IMR-90 (cell line): ENCODE measurements at regions not wholly inside any gene's neighbourhood (a gene's known extent, or its start where the extent isn't known, plus 50 kb on each side); places are given as distances from the start of the nearest gene placed in this dataset.

Experiments
- ATAC-seq: fragments of 200-7000 bp; cut with Tn5 transposase; 2 replicates; pipeline ENCODE4 v1.9.1; 2020; ENCODE audit warnings: low read depth, mild to moderate bottlenecking, moderate library complexity
- BruUV-seq: library from RNA; stranded (reverse); fragments of 400-500 nt; replicated peaks from 2 replicates; lab custom pipeline; 2021; lab: Mats Ljungman, UMichigan
- CTCF ChIA-PET: fragments of 300-600 bp; formaldehyde crosslinking; extraction: SDS; loops from one replicate; lab custom pipeline; 2021; ENCODE audit warnings: antibody characterized with exemption; lab: Yijun Ruan, JAX
- POLR2A ChIA-PET: fragments of 300-600 bp; sonication (Branson Sonifier 250); formaldehyde crosslinking; loops from one replicate; lab custom pipeline; 2022; ENCODE audit warnings: antibody characterized with exemption; ENCODE audit not compliant: unreplicated experiment; lab: Charles Lee
- DNase-seq: peaks from one replicate; pipeline ENCODE4 v3.0.0; 2013
- H2AFZ ChIP-seq: replicated peaks from 2 replicates; pipeline ENCODE3; 2013; ENCODE audit warnings: low read length, mild to moderate bottlenecking; ENCODE audit not compliant: poor library complexity
- H2AK5ac ChIP-seq: 2 replicates; pipeline ENCODE4 v1.6.1; 2013; ENCODE audit warnings: low read depth, low read length, inconsistent platforms
- H2AK9ac ChIP-seq: replicated peaks from 2 replicates; pipeline ENCODE3; 2013; ENCODE audit warnings: mild to moderate bottlenecking, low read depth, low read length, moderate library complexity; ENCODE audit not compliant: poor library complexity
- H2BK120ac ChIP-seq: 2 replicates; pipeline ENCODE4 v1.6.1; 2013; ENCODE audit warnings: low read depth, low read length, inconsistent platforms
- H2BK15ac ChIP-seq: 3 replicates; pipeline ENCODE4 v1.6.1; 2013; ENCODE audit warnings: low read depth, low read length, inconsistent platforms
- H2BK20ac ChIP-seq: 2 replicates; pipeline ENCODE4 v1.6.1; 2013; ENCODE audit warnings: low read depth, mild to moderate bottlenecking, inconsistent platforms, low read length, moderate library complexity
- H2BK5ac ChIP-seq: 2 replicates; pipeline ENCODE4 v1.6.1; 2013; ENCODE audit warnings: mild to moderate bottlenecking, low read depth, low read length, inconsistent platforms; ENCODE audit not compliant: poor library complexity, severe bottlenecking
- H3K14ac ChIP-seq: replicated peaks from 2 replicates; pipeline ENCODE4 v1.6.1; 2013; ENCODE audit warnings: low read depth, low read length, inconsistent platforms
- H3K18ac ChIP-seq: 2 replicates; pipeline ENCODE4 v1.6.1; 2013; ENCODE audit warnings: low read depth, low read length, control low read depth
- H3K23ac ChIP-seq: 2 replicates; pipeline ENCODE4 v1.6.1; 2013; ENCODE audit warnings: low read depth, low read length, inconsistent platforms
- H3K27ac ChIP-seq: 2 replicates; pipeline ENCODE4 v1.5.1; 2013; ENCODE audit warnings: mild to moderate bottlenecking, control low read depth, low read length; ENCODE audit not compliant: insufficient read depth
- H3K27me3 ChIP-seq: 2 replicates; pipeline ENCODE4 v1.6.1; 2013; ENCODE audit warnings: low read length; ENCODE audit not compliant: control insufficient read depth, insufficient read depth
- H3K36me3 ChIP-seq: 2 replicates; pipeline ENCODE4 v1.6.1; 2013; ENCODE audit warnings: low read length, mixed read lengths; ENCODE audit not compliant: control insufficient read depth, insufficient read depth
- H3K4ac ChIP-seq: 2 replicates; pipeline ENCODE4 v1.6.1; 2013; ENCODE audit warnings: low read depth, low read length, inconsistent platforms
- H3K4me1 ChIP-seq: 2 replicates; pipeline ENCODE4 v1.6.1; 2013; ENCODE audit warnings: low read length, mixed read lengths; ENCODE audit not compliant: control insufficient read depth, insufficient read depth
- H3K4me2 ChIP-seq: 2 replicates; pipeline ENCODE4 v1.6.1; 2013; ENCODE audit warnings: low read depth, mild to moderate bottlenecking, control low read depth, low read length, moderate library complexity
- H3K4me3 ChIP-seq: 2 replicates; pipeline ENCODE4 v1.5.1; 2013; ENCODE audit warnings: low read depth, mild to moderate bottlenecking, control low read depth, low read length, moderate library complexity; ENCODE audit not compliant: insufficient read depth
- H3K56ac ChIP-seq: 2 replicates; pipeline ENCODE4 v1.6.1; 2013; ENCODE audit warnings: low read length, inconsistent platforms; ENCODE audit not compliant: insufficient read depth; ENCODE audit errors: extremely low read depth
- H3K79me1 ChIP-seq, 2 experiments: 2 replicates each; pipeline ENCODE4 v1.6.1; 2013; ENCODE audit warnings: low read length in 2 of 2, inconsistent platforms in 1 of 2, low read depth in 1 of 2
- H3K9ac ChIP-seq: 2 replicates; pipeline ENCODE4 v1.6.1; 2013; ENCODE audit warnings: low read depth, low read length, control low read depth
- H3K9me1 ChIP-seq: 2 replicates; pipeline ENCODE4 v1.6.1; 2013; ENCODE audit warnings: low read length, inconsistent platforms; ENCODE audit not compliant: insufficient read depth
- H3K9me3 ChIP-seq: 2 replicates; pipeline ENCODE4 v1.6.1; 2013; ENCODE audit warnings: low read length; ENCODE audit not compliant: control insufficient read depth, insufficient read depth
- H4K20me1 ChIP-seq: 2 replicates; pipeline ENCODE4 v1.6.1; 2013; ENCODE audit warnings: low read length, inconsistent platforms; ENCODE audit not compliant: insufficient read depth
- H4K5ac ChIP-seq: 2 replicates; pipeline ENCODE4 v1.6.1; 2013; ENCODE audit warnings: mild to moderate bottlenecking, low read depth, low read length, control low read depth
- H4K8ac ChIP-seq, 2 experiments: 2 replicates each; pipeline ENCODE4 v1.6.1; 2013; ENCODE audit warnings: low read depth in 2 of 2, low read length in 2 of 2, control low read depth in 1 of 2, inconsistent platforms in 1 of 2
- H4K91ac ChIP-seq: 2 replicates; pipeline ENCODE4 v1.6.1; 2013; ENCODE audit warnings: low read depth, low read length, inconsistent platforms; ENCODE audit not compliant: insufficient read depth
- CEBPB ChIP-seq: IDR thresholded peaks from 2 replicates; pipeline ENCODE4 v1.6.1; 2012; ENCODE audit warnings: low read depth, low read length, improper control_type of control experiment
- MXI1 ChIP-seq: IDR thresholded peaks from 2 replicates; pipeline ENCODE4 v1.6.1; 2012; ENCODE audit warnings: low read depth, mild to moderate bottlenecking, low read length, moderate library complexity, borderline replicate concordance
- POLR2A ChIP-seq: IDR thresholded peaks from 2 replicates; pipeline ENCODE4 v1.6.1; 2012; ENCODE audit warnings: mild to moderate bottlenecking, low read depth, low read length
- RAD21 ChIP-seq: IDR thresholded peaks from 2 replicates; pipeline ENCODE4 v1.6.1; 2012; ENCODE audit warnings: low read length, improper control_type of control experiment
- USF2 ChIP-seq: fragments of 150-350 bp; IDR thresholded peaks from 2 replicates; pipeline ENCODE4 v1.6.1; 2017; ENCODE audit warnings: mild to moderate bottlenecking, antibody characterized with exemption, low read length, low read depth
- WGBS, 2 experiments: methylation state at CpG; one replicate each; pipeline versions ENCODE4 v1.1.5 to v1.1.7; 2013; ENCODE audit warnings: missing lambda C conversion rate in 2 of 2; ENCODE audit not compliant: insufficient read length in 1 of 2; ENCODE audit errors: extremely low coverage in 2 of 2; 5-methylcytosine and 5-hydroxymethylcytosine counted together
- dilution Hi-C: fragments of 300-500 bp; cut with HindIII; formaldehyde crosslinking; loops from one replicate; pipeline ENCODE4 v1.14.3; 2018; ENCODE audit warnings: low sequenced_read_pairs; ENCODE audit not compliant: unreplicated experiment
- in situ Hi-C: fragments of 300-500 bp; cut with MboI; formaldehyde crosslinking; loops from 3 replicates; pipeline ENCODE4 v1.14.3; 2019; ENCODE audit warnings: low sequenced_read_pairs, inconsistent platforms, mixed read lengths
- intact Hi-C: fragments of 100-400 bp; cut with micrococcal nuclease; formaldehyde crosslinking; loops from 2 replicates; pipeline ENCODE4 v1.10.0; 2022

- DNase-seq (no peak), ATAC-seq (no peak)
- Histone ChIP-seq H3K36me3 (no peaks in the 10 kb centered on the region), H4K5ac (no peak overlapping the region), H2BK5ac (no peak overlapping the region), H4K91ac (no peak overlapping the region), H3K18ac (no peak overlapping the region), H3K9me3 (no peaks in the 10 kb centered on the region), H2AK5ac (no peak overlapping the region), H3K9me1 (no peaks in the 10 kb centered on the region), H3K27me3 (no peaks in the 10 kb centered on the region), H4K20me1 (no peaks in the 10 kb centered on the region), H3K4me1 (no peaks in the 10 kb centered on the region), H3K4me3 (no peak overlapping the region), H3K4ac (no peak overlapping the region), H3K27ac (no peak overlapping the region), H2AFZ (no peak overlapping the region), H2BK15ac (no peak overlapping the region), H2BK20ac (no peak overlapping the region), H3K23ac (no peak overlapping the region), H2BK120ac (no peak overlapping the region), H3K79me1 (no peaks in the 10 kb centered on the region), H3K4me2 (no peak overlapping the region), H3K9ac (no peak overlapping the region), H4K8ac (no peak overlapping the region), H3K14ac (no peak overlapping the region), H2AK9ac (no peak overlapping the region), H3K56ac (no peak overlapping the region)
- dilution Hi-C loops (no loop called here), in situ Hi-C loops (no loop called here), intact Hi-C loops (no loop called here)
- POLR2A ChIA-PET = no interaction called here
- no TSS peak for BruUV-seq
- TF ChIP-seq CEBPB = no peak
- no peak for TF ChIP-seq USF2
- no peak for TF ChIP-seq POLR2A
- TF ChIP-seq RAD21 = no peak
- no peak for TF ChIP-seq MXI1
- CTCF ChIA-PET = no interaction called here
- WGBS, 2 experiments = 95% methylated on average over 4 of the region's 5 CpGs; no CpG with 5 or more reads in 1 of the 2 experiments
These were observed 170.0 kb upstream of the PPARGC1A start for GRCh38 chr4:24059839-24060238.
